LoVo (cell line): ENCODE measurements at regions not wholly inside any gene's neighbourhood (a gene's known extent, or its start where the extent isn't known, plus 50 kb on each side); places are given as distances from the start of the nearest gene placed in this dataset.
"Not testable (repeated sequence)": the region's sequence is repeated elsewhere in the genome, so short reads cannot be mapped to it uniquely, and the experiment has no call there.

Source experiments
- DNase-seq: peaks from one replicate; pipeline ENCODE4 v3.0.0-alpha.2; 2016; ENCODE audit warnings: low spot score

DNA sequence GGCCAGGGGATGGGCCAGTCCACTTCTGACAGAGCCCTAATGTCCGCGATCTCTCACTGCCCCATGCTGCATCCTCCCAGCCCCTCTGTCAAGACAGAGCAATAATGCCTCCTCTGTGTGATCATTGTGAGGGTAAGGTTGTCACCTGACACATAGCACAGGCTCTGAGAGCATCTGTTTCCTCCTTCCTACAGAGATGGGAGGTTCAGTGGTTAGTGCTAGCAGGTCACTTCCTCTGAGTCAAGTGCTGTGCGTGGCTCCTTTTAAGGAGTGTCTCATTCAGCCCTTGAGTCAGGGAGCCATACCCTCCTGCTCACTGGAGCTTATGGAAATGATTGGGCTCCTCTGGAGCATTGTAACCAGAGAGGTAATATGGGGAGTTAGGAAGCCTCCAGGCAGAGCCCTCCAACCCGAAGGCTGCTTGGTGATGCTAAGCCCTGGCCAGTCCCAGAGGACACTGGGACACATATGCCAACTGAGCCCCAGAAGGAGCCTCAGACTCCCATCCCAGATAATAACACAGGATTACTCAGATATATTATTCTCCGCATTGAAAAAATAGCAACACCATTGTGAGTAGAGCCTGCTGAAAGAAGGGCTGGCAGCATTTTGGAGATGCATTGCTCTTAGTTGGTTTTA is 189.0 kb downstream of the GALNT1 start:
- no peak for DNase-seq

DNA sequence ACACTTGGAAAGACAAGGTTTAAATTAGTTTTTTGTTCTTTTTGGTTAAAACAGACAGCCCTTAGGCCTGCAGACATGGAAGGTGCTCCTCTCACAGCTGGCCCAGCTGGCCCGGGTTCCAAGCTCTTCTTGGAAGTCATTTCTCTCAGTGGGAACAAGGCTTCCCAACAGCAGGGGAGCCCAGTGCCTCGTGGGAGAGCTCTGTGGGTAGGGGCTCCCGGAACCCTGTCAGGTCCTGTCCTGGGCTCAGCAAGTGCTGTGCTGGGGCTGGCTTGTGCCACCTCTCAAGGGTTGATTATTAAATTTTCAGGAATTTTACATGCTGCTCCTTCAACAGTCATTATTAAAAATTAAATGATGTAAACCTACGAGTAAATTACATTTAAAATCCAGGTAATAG is 189.6 kb downstream of the GALNT1 start:
- no peak for DNase-seq

GRCh38 chr18:35775887-35776286 is 194.3 kb downstream of the GALNT1 start:
- DNase-seq, result no peak

DNA sequence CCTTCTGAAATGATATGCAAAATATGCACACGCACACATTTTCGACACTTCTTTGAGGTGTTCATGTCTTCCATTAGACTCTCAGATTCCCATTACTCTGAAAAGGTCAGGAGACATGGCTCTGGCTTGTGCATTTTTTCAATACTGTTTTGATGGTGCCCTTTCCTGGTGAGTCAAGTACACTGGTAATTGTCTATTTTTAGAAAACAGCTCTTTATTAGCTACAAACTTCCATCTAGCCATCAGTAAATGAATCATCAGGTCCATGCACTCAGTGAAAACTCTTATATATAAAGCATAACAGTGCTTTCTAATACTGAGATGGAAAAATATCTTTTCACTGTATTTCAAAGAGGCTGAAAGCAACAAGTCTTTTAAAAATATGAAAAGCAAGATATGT is 194.9 kb downstream of the GALNT1 start:
- DNase-seq, result no peak

- DNase-seq, result peak; percentile 20
Measured at GRCh38 chr18:35777039-35777438, 195.4 kb upstream of the RMP24 start.

DNA sequence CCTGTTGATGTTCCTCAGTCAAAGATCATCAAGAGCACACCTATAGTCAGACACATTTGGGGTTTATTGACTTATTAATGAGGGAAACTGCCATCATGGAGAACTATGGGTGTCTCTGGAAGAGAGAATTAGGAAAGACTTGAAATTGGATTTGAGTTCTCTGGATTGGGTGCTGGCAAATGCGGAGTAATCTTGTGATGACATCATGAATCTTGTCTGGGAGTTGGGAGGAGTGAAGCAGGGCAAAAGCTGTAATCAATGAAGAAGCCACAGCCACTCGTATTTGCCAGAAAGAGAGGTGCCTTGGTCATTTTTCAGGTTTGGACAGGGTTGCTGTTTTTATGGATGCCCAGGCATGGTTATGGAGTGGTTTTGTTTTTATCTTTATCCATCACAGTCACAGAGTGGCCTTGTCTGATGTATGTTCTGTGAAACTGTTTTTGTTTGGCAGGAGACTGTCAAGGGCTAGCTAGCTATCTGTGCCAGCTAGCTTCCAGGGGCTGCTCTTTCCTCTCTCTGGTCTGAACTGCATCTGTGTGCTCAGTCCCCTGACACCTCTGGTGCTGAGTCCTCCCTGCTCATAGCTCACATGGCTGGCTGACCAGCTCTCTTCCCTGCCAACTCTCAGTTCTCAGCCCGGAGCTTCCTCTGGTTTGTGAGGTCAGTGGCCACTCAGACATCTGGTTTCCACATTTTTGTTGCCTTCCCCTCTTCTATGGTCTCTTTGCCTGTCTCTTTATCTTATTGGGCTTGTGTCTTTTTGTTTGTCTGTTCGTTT is 193.4 kb upstream of the RMP24 start:
- no peak for DNase-seq

DNA sequence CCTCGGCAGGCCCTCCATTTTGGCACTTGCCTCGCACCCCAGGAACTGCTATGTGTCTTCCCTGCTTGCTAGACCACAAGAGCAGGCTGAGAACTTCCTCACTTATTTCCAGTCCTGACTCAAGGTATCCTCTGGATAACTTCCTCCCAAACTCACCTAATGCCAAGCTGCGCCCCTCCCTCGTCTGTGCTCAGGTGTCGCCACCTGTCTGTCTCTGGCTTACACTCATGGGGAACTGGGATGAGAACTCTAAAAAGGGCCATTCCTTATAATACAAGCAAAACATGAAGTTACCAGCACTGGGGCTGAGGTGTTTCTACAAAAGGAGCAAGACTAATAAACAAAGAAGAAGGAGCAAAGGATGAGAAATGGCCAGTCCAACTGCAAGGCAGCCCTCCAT is 191.5 kb upstream of the RMP24 start:
- no peak for DNase-seq

- DNase-seq, result no peak
Measured at GRCh38 chr18:35782926-35783325, 189.6 kb upstream of the RMP24 start.

- no peak for DNase-seq
Measured at GRCh38 chr18:35786365-35787042, 186.0 kb upstream of the RMP24 start.

DNA sequence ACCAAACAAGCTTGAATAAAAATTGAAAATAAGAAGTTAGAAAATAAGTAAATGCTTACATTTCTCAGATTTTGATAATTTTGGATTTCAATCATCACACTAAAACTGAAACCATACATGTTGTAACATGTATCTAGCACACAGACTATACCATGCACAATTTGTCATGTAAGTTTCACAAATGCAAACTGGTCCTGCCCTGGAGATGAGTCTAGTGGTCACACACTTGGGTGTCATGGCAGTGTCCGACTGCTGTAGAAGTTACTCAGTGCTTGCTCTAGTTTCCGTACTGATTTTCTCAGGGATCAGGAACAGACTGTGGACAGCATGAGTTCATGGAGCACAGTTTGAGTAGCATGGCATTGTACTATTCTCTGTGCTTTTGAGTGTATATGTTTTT is 182.9 kb upstream of the RMP24 start:
- DNase-seq, result no peak

GRCh38 chr18:35797948-35798347 is 174.5 kb upstream of the RMP24 start:
- DNase-seq, result no peak

DNA sequence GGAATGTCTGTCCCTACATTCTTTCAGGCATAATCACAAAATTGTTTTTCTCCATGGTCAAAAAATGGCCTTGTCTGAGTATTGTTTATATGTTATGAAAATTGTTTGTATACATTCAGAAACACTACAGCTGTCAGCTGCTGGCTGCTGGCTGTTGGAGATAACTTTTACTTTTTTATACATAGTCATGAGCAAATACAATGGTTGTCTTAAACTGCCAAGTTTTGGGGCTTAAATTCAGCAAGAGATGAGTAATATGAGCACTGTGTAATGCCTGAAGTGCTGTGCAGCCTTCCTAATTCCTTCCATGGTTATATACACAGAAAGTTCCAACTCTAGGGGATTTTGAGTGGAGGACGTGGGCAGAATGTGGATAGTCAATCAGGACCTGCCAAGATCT is 168.9 kb upstream of the RMP24 start:
- no peak for DNase-seq

DNA sequence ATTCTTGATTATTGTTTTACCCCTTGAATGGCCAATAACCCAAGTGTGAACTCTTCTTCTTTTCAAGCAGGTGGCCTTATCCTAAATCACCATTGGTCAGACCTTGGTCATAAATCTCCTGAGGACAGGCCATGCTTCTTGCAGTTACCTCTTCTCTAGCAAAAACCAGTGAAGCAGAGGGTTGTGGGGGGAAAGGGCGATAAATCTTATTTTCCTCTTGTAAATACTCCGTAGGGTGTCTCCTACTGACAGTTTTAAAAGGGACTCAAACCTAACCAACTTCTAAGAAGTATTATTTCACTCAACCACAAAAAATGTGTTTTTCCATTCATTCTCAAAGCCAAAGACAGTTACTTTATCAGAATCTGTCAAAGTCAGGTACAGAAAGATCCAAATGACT is 168.1 kb upstream of the RMP24 start:
- no peak for DNase-seq

DNA sequence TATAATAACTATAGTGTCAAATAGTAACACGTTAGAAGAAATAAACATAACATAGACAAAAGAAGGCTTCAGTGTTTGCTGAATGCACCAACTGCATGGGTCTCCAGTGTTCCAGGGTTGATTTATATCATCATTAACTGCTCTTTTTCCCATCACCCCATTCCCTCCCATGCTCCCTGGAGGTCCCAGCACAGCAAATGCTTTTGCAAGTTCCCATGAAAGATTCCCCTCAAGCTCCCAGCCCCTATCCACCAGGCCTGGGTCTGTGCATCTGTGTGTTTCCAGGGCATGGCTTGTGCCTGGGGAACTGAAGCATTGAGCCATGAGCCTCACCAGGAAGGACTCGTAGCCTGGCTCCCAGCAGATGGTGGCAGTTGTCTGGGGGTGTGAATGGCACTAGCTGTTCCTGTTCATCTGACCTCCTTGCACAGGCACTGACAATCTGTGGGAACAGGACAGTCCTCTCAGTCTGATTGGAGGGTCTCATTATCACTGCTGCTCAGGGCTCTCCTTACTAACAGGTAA is 164.6 kb upstream of the RMP24 start:
- DNase-seq, result no peak

GRCh38 chr18:35808796-35809195 is 163.7 kb upstream of the RMP24 start:
- DNase-seq, result no peak

DNA sequence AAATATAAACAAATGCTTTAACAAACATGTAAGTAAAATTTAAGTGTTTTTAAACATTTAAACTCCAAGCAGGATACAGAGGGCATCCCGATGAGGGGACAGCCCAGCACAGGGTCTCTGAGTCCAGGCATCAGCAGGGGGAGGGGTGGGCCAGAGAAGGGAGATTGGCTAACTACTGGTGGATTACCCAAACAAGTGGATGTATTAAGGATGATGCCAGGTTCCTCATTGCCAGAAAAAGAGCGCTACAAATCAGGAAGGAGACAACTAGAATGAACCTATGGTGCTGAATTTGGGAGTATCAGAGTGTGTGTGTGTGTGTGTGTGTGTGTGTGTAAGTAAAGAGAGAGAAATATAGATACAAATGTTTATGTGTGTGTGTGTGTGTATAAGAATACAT is 162.0 kb upstream of the RMP24 start:
- DNase-seq, result no peak

DNA sequence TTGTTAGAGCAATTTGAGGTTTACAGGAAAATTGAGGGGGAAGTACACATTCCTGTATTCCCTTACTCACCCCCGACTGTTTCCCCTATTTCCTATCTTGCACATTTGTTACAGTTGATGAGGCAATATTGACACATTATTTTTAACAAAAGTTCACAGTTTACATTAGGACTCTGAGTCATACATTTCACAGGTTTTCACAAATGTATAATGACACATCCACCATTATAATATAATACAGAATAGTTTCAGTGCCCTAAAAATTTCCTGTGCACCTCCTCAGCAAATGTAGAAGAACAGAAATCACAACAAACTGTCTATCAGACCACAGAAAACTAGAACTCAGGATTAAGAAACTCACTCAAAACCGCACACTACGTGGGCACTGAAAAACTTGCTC is 160.6 kb upstream of the RMP24 start:
- no peak for DNase-seq

DNA sequence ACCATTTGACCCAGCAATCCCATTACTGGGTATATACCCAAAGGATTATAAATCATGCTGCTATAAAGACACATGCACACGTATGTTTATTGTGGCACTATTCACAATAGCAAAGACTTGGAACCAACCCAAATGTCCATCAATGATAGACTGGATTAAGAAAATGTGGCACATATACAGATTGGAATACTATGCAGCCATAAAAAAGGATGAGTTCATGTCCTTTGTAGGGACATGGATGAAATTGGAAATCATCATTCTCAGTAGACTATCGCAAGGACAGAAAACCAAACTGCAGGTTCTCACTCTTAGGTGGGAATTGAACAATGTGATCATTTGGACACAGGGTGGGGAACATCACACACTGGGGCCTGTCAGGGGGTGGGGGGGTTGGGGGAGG is 157.5 kb upstream of the RMP24 start:
- not testable (repeated sequence) for DNase-seq

DNA sequence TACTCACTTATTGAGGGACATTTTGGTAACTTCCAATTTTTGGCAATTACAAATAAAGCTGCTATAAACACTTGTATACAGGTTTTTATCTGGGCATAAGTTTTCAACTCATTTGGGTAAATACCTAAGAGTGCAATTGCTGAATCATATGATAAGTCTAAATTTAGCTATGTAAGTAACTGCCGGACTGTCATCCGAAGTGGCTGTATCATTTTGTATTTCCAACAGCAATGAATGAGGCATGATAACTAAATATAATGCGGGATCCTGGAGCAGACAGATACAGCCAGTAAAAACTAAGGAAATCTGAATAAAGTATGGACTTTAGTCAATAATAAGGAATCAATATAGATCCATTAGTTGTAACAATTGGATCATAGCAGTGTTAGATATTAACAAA is 156.5 kb upstream of the RMP24 start:
- DNase-seq, result no peak

DNA sequence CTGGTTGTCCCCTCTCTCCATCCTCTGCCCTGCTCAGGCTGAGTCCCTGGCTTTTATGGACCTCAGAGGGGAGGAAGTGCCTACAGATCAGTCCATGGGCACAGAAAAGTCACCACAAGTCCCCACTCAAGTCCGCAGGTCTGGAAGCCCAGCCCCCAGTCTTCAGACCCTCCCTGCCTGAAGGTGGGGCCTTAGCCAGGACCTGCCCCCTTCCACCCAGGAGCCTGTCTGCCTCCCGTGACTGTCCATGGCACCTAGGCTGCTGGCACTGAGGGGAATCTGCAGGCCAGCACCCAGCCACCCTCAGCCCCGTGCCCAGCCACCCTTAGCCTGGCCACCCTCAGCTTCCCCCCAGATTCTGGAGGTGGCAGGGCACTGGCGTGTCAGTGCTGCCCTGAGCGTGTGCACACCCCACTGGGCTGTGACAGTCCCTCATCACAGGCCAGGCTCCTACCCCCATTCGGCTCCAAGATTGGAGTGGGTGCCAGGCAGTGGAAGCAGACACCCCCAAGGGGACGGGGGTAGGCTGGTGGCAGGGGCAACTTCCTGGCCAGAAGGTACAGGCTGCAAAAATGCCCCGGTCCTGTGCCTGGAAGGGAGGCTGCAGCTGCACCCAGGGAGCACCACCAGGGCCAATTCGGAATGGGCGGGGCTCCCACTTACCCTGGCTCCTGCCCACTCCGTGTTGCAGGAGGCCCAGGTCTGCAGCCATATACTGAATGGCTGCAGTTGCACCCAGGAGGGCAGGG is 154.7 kb upstream of the RMP24 start:
- no peak for DNase-seq

DNA sequence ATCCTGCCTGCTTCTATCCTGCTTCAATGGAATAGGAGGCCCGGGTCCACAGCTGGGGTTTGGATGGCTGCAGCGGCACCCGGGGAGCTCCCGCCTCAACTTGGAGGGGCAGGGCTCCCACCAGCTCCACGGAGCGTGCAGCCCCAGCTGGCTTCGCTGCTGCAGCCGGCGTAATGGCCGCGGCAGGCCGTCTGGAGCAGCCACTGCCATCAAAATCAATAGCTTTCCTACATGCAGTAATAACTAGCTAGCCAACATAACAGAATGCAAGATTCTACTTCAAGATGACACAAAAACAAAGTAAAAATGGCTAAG is 154.2 kb upstream of the RMP24 start:
- DNase-seq, result no peak

GRCh38 chr18:35822413-35822812 is 150.1 kb upstream of the RMP24 start:
- DNase-seq, result no peak

DNA sequence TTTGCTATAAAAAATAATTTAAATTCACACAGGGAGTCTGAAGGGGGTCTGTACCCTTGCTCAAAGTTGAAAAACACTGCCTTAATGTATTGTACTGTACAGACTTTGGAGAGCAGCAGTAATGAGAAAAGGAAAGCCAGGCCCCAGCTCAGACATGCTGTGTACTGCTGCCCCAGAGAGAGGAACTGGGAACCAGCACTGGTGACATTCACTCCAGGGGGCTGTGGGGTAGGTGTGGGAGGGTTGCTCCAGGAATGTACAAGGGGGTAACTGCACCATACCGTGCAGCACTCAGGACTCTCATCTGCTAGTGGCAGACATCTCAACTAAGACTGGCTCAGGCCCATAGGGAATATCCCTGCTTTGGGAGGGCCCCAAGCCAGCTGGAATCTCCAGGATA is 146.0 kb upstream of the RMP24 start:
- DNase-seq, result no peak
